Kidney (tissue), 13 donors: ENCODE measurements at regions not wholly inside any gene's neighbourhood (a gene's known extent, or its start where the extent isn't known, plus 50 kb on each side); places are given as distances from the start of the nearest gene placed in this dataset.

Experiments used
- DNase-seq, 5 donors: peaks; one replicate each; pipeline ENCODE4 v3.0.0-alpha.2; 2013 to 2020
- FAIRE-seq: peaks from 2 replicates; lab custom pipeline; 2012; peaks lifted over from hg19 to GRCh38; lab: Jason Lieb, UNC
- H3K27ac ChIP-seq, 2 donors: one replicate each; pipeline ENCODE4 v1.7.0; 2013; ENCODE audit warnings: low read depth in 2 of 2, low read length in 2 of 2, inconsistent platforms in 1 of 2
- H3K27me3 ChIP-seq: one replicate; pipeline ENCODE4 v1.7.1; 2013; ENCODE audit warnings: low read length, inconsistent platforms; ENCODE audit not compliant: control insufficient read depth, insufficient read depth
- H3K36me3 ChIP-seq, 3 donors: one replicate each; pipeline versions ENCODE4 v1.7.0 to v1.7.1; 2013; ENCODE audit warnings: low read length in 3 of 3, control low read depth in 1 of 3, inconsistent platforms in 1 of 3; ENCODE audit not compliant: insufficient read depth in 3 of 3, control insufficient read depth in 2 of 3
- H3K4me1 ChIP-seq, 3 donors: one replicate each; pipeline versions ENCODE4 v1.7.0 to v1.7.1; 2013; ENCODE audit warnings: low read length in 3 of 3, inconsistent platforms in 1 of 3, low read depth in 1 of 3; ENCODE audit not compliant: control insufficient read depth in 2 of 3, insufficient read depth in 2 of 3
- H3K4me3 ChIP-seq, 3 donors: one replicate each; pipeline versions ENCODE4 v1.7.0 to v1.8.1; 2013; ENCODE audit warnings: low read length in 3 of 3, control low read depth in 1 of 3, inconsistent platforms in 1 of 3
- H3K9ac ChIP-seq, 3 donors: one replicate each; pipeline versions ENCODE4 v1.7.0 to v1.7.1; 2013; ENCODE audit warnings: low read length in 3 of 3, control low read depth in 1 of 3, inconsistent platforms in 1 of 3
- H3K9me3 ChIP-seq, 3 donors: one replicate each; pipeline versions ENCODE4 v1.7.0 to v1.7.1; 2013; ENCODE audit warnings: low read length in 3 of 3, control low read depth in 1 of 3, inconsistent platforms in 1 of 3; ENCODE audit not compliant: control insufficient read depth in 2 of 3, insufficient read depth in 1 of 3
- CTCF ChIP-seq: IDR thresholded peaks from 3 replicates; pipeline ENCODE4 v1.5.1; 2012; ENCODE audit warnings: mild to moderate bottlenecking, moderate library complexity, borderline replicate concordance; ENCODE audit not compliant: insufficient read depth; ENCODE audit errors: extremely low read depth
- intact Hi-C: fragments of 100-400 bp; cut with DNase I; formaldehyde crosslinking; loops from one replicate; pipeline ENCODE4 v1.11.1; 2022
- donor health status: control.
- donor health status: control.
- donor health status: control.
- donor health status: control.
- donor health status: control.
- donor health status: DM: yes; HTN: yes; CAD: no.
- donor health status: Normal renal cell carcinoma (clear cell type).

- FAIRE-seq = peak; percentile 90
Measured at GRCh38 chr2:41828052-41828643, 219.7 kb upstream of the PKDCC start.

GRCh38 chr2:41829052-41829451 lies 218.8 kb upstream of the PKDCC start:
- FAIRE-seq (no peak), DNase-seq (no peak)
- Histone ChIP-seq H3K9ac (no peak overlapping the region), H3K9me3 (no peaks in the 10 kb centered on the region), H3K4me3 (no peak overlapping the region), H3K4me1 (peaks cover 2 to 13% (median 4%) of the 10 kb centered on the region in 3 donors), H3K27me3 (no peaks in the 10 kb centered on the region), H3K27ac (no peak overlapping the region), H3K36me3 (no peaks in the 10 kb centered on the region)
- intact Hi-C loops = no loop called here
- TF ChIP-seq CTCF = no peak

More at GRCh38 chr2:41828052-41828643, 219.7 kb upstream of the PKDCC start:
- Histone ChIP-seq H3K4me1 (peaks cover 2 to 13% (median 4%) of the 10 kb centered on the region in 3 donors), H3K9ac (no peak overlapping the region), H3K27me3 (no peaks in the 10 kb centered on the region), H3K27ac (no peak overlapping the region), H3K9me3 (no peaks in the 10 kb centered on the region), H3K4me3 (no peak overlapping the region), H3K36me3 (no peaks in the 10 kb centered on the region)
- DNase-seq = peak in 2 of 5 donors; percentile 58 to 60
- intact Hi-C loops = no loop called here
- no peak for TF ChIP-seq CTCF

GRCh38 chr2:41830600-41830999 lies 217.2 kb upstream of the PKDCC start:
- no peak for FAIRE-seq
- no peaks in the 10 kb centered on the region for H3K36me3 ChIP-seq
- intact Hi-C loops = no loop called here
- H3K4me1 ChIP-seq = peaks cover 2 to 13% (median 4%) of the 10 kb centered on the region in 3 donors
- TF ChIP-seq CTCF = no peak
- H3K27ac ChIP-seq = no peak overlapping the region
- no peak overlapping the region for H3K4me3 ChIP-seq
- DNase-seq = no peak
- H3K27me3 ChIP-seq = no peaks in the 10 kb centered on the region
- H3K9me3 ChIP-seq = no peaks in the 10 kb centered on the region
- H3K9ac ChIP-seq = no peak overlapping the region

GRCh38 chr2:41832218-41832617 lies 215.6 kb upstream of the PKDCC start:
- no peak for TF ChIP-seq CTCF
- Histone ChIP-seq H3K9me3 (no peaks in the 10 kb centered on the region), H3K27me3 (no peaks in the 10 kb centered on the region), H3K27ac (no peak overlapping the region), H3K9ac (no peak overlapping the region), H3K4me1 (peaks cover 0 to 9% (median 2%) of the 10 kb centered on the region in 3 donors), H3K4me3 (no peak overlapping the region), H3K36me3 (no peaks in the 10 kb centered on the region)
- FAIRE-seq = no peak
- intact Hi-C loops = no loop called here
- no peak for DNase-seq
